ENCODE measurements at regions not wholly inside any gene's neighbourhood (a gene's known extent, or its start where the extent isn't known, plus 50 kb on each side); places are given as distances from the start of the nearest gene placed in this dataset.

GRCh38 chr7:89994483-89994882 is 159.8 kb upstream of the STEAP1 start:
- no peak for TF ChIP-seq CTCF (IDR thresholded peaks at IDR 0.05)
- no peaks in the 10 kb centered on the region for H3K9me3 Mint-ChIP-seq (ENCODE audit: unreplicated experiment)
- no peak overlapping the region for H3K27ac Mint-ChIP-seq (ENCODE audit: unreplicated experiment)
- no peak for DNase-seq (ENCODE audit: extremely low spot score, unreplicated experiment)
- H3K36me3 Mint-ChIP-seq (ENCODE audit: unreplicated experiment), result no peaks in the 10 kb centered on the region
- no peaks in the 10 kb centered on the region for H3K27me3 Mint-ChIP-seq (ENCODE audit: unreplicated experiment)
- H3K4me1 Mint-ChIP-seq (ENCODE audit: unreplicated experiment), result no peaks in the 10 kb centered on the region
- H3K4me3 Mint-ChIP-seq (ENCODE audit: unreplicated experiment), result no peak overlapping the region

GRCh38 chr7:89998554-89998953 is 155.7 kb upstream of the STEAP1 start:
- Mint-ChIP-seq H3K27ac (ENCODE audit: unreplicated experiment) (no peak overlapping the region), H3K36me3 (ENCODE audit: unreplicated experiment) (no peaks in the 10 kb centered on the region), H3K4me3 (ENCODE audit: unreplicated experiment) (no peak overlapping the region), H3K4me1 (ENCODE audit: unreplicated experiment) (no peaks in the 10 kb centered on the region), H3K9me3 (ENCODE audit: unreplicated experiment) (no peaks in the 10 kb centered on the region), H3K27me3 (ENCODE audit: unreplicated experiment) (no peaks in the 10 kb centered on the region)
- no peak for TF ChIP-seq CTCF (IDR thresholded peaks at IDR 0.05)
- DNase-seq (ENCODE audit: extremely low spot score, unreplicated experiment), result no peak

- no peaks in the 10 kb centered on the region for H3K36me3 Mint-ChIP-seq (ENCODE audit: unreplicated experiment)
- H3K27ac Mint-ChIP-seq (ENCODE audit: unreplicated experiment), result no peak overlapping the region
- H3K9me3 Mint-ChIP-seq (ENCODE audit: unreplicated experiment), result no peaks in the 10 kb centered on the region
- no peak for TF ChIP-seq CTCF (IDR thresholded peaks at IDR 0.05)
- H3K4me1 Mint-ChIP-seq (ENCODE audit: unreplicated experiment), result no peaks in the 10 kb centered on the region
- no peaks in the 10 kb centered on the region for H3K27me3 Mint-ChIP-seq (ENCODE audit: unreplicated experiment)
- no peak overlapping the region for H3K4me3 Mint-ChIP-seq (ENCODE audit: unreplicated experiment)
- DNase-seq (ENCODE audit: extremely low spot score, unreplicated experiment), result no peak
These were observed 148.4 kb upstream of the STEAP1 start for GRCh38 chr7:90005836-90006235.

DNA sequence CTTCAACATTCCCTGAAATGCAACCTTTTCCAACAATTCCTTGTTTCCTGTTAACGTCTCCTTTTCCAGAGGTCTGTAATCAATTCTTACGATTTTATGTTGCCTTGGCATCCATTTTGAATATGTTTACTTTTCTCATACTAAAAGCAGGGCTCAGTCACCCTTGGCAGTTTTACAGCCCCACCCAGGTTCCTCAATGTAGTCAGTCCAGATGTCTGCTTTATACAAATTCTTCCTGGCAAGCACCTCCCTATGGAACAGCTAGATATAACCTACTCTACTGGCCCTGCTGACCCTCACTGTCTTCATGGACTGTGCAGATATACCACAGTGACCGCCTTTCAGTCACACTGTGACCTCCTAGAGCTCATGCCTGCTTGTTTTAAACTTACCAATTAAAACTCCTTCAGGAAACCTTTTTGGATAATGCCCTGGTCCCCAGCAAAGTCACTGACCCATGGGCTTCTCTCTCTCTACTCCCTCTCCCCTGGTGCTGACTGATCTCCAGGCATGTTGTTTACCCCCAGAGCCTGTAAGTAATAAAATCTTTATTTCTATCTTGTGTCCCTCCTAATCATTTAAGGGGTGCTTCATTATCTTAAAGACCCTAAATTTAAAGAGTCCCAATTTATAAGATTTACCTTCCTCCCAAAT is 147.1 kb upstream of the STEAP1 start:
- Mint-ChIP-seq H3K4me1 (ENCODE audit: unreplicated experiment) (no peaks in the 10 kb centered on the region), H3K9me3 (ENCODE audit: unreplicated experiment) (no peaks in the 10 kb centered on the region), H3K27me3 (ENCODE audit: unreplicated experiment) (no peaks in the 10 kb centered on the region), H3K4me3 (ENCODE audit: unreplicated experiment) (no peak overlapping the region), H3K36me3 (ENCODE audit: unreplicated experiment) (no peaks in the 10 kb centered on the region), H3K27ac (ENCODE audit: unreplicated experiment) (no peak overlapping the region)
- TF ChIP-seq CTCF (IDR thresholded peaks at IDR 0.05), result no peak
- DNase-seq (ENCODE audit: extremely low spot score, unreplicated experiment), result no peak

- Mint-ChIP-seq H3K9me3 (ENCODE audit: unreplicated experiment) (no peaks in the 10 kb centered on the region), H3K27ac (ENCODE audit: unreplicated experiment) (no peak overlapping the region), H3K27me3 (ENCODE audit: unreplicated experiment) (no peaks in the 10 kb centered on the region), H3K4me3 (ENCODE audit: unreplicated experiment) (no peak overlapping the region), H3K36me3 (ENCODE audit: unreplicated experiment) (no peaks in the 10 kb centered on the region), H3K4me1 (ENCODE audit: unreplicated experiment) (no peaks in the 10 kb centered on the region)
- TF ChIP-seq CTCF (IDR thresholded peaks at IDR 0.05), result no peak
- no peak for DNase-seq (ENCODE audit: extremely low spot score, unreplicated experiment)
These were observed 146.4 kb upstream of the STEAP1 start for GRCh38 chr7:90007831-90008230.

All from osteocyte (in vitro differentiated cells).